CD8-positive, alpha-beta memory T cell (primary cell): ENCODE measurements at regions not wholly inside any gene's neighbourhood (a gene's known extent, or its start where the extent isn't known, plus 50 kb on each side); places are given as distances from the start of the nearest gene placed in this dataset.
"Not testable (repeated sequence)": the region's sequence is repeated elsewhere in the genome, so short reads cannot be mapped to it uniquely, and the experiment has no call there.

Experiments
- CTCF ChIA-PET: fragments of 350-600 bp; sonication (Branson Sonifier 250); formaldehyde crosslinking; loops from one replicate; lab custom pipeline; 2021; ENCODE audit warnings: antibody characterized with exemption; lab: Charles Lee
- POLR2A ChIA-PET: fragments of 350-600 bp; sonication (Branson Sonifier 250); formaldehyde crosslinking; loops from one replicate; lab custom pipeline; 2021; ENCODE audit warnings: antibody characterized with exemption; lab: Charles Lee
- DNase-seq, 5 donors: peaks; one replicate each; pipeline versions ENCODE4 v3.0.0 to v3.0.0-alpha.2; 2020 to 2022; ENCODE audit warnings: mixed read lengths in 1 of 5
- H3K27ac ChIP-seq: one replicate; pipeline ENCODE4 v1.7.0; 2013; ENCODE audit warnings: low read depth, mild to moderate bottlenecking, low read length, moderate library complexity
- H3K27me3 ChIP-seq: 2 replicates; pipeline ENCODE4 v1.7.0; 2013; ENCODE audit warnings: low read length, mild to moderate bottlenecking; ENCODE audit not compliant: insufficient read depth, poor library complexity, severe bottlenecking
- H3K36me3 ChIP-seq: 2 replicates; pipeline ENCODE4 v1.7.0; 2013; ENCODE audit warnings: mild to moderate bottlenecking, low read length, moderate library complexity; ENCODE audit not compliant: insufficient read depth
- H3K4me1 ChIP-seq: 2 replicates; pipeline ENCODE4 v1.7.0; 2013; ENCODE audit warnings: mild to moderate bottlenecking, low read length, moderate library complexity; ENCODE audit not compliant: insufficient read depth
- H3K4me3 ChIP-seq: 2 replicates; pipeline ENCODE4 v1.7.0; 2013; ENCODE audit warnings: mild to moderate bottlenecking, low read length
- H3K9me3 ChIP-seq: 2 replicates; pipeline ENCODE4 v1.7.0; 2013; ENCODE audit warnings: mild to moderate bottlenecking, low read length
- H3K27ac Mint-ChIP-seq, 8 donors: one replicate each; pipeline ENCODE4 v1.8.0; 2020 to 2021; ENCODE audit warnings: mixed read lengths in 8 of 8, mild to moderate bottlenecking in 6 of 8, inconsistent platforms in 3 of 8, moderate library complexity in 3 of 8
- H3K27me3 Mint-ChIP-seq, 2 donors: one replicate each; pipeline ENCODE4 v1.8.0; 2020 to 2021; ENCODE audit warnings: mixed read lengths in 2 of 2, mild to moderate bottlenecking in 1 of 2, moderate library complexity in 1 of 2
- H3K36me3 Mint-ChIP-seq, 3 donors: one replicate each; pipeline ENCODE4 v1.8.0; 2020 to 2021; ENCODE audit warnings: mixed read lengths in 3 of 3, inconsistent platforms in 1 of 3, mild to moderate bottlenecking in 1 of 3
- H3K4me1 Mint-ChIP-seq, 3 donors: one replicate each; pipeline ENCODE4 v1.8.0; 2020 to 2021; ENCODE audit warnings: mixed read lengths in 3 of 3, inconsistent platforms in 1 of 3, mild to moderate bottlenecking in 1 of 3
- H3K4me3 Mint-ChIP-seq, 7 donors: one replicate each; pipeline ENCODE4 v1.8.0; 2020 to 2021; ENCODE audit warnings: mixed read lengths in 7 of 7, mild to moderate bottlenecking in 6 of 7, moderate library complexity in 4 of 7, inconsistent platforms in 2 of 7
- H3K9me3 Mint-ChIP-seq, 5 donors: one replicate each; pipeline ENCODE4 v1.8.0; 2020 to 2022; ENCODE audit warnings: mixed read lengths in 5 of 5, mild to moderate bottlenecking in 3 of 5, moderate library complexity in 2 of 5, inconsistent platforms in 1 of 5

GRCh38 chr4:158333820-158334219 is 123.5 kb downstream of the TMEM144 start:
- Histone ChIP-seq H3K9me3 (no peaks in the 10 kb centered on the region), H3K27me3 (no peaks in the 10 kb centered on the region), H3K4me3 (no peak overlapping the region), H3K4me1 (no peaks in the 10 kb centered on the region), H3K27ac (no peak overlapping the region), H3K36me3 (no peaks in the 10 kb centered on the region)
- no peak for DNase-seq
- POLR2A ChIA-PET, result no interaction called here
- H3K4me3 Mint-ChIP-seq, result no peak overlapping the region
- H3K4me1 Mint-ChIP-seq, result no peaks in the 10 kb centered on the region
- peaks cover 0 to 2% (median 0%) of the 10 kb centered on the region in 5 donors for H3K9me3 Mint-ChIP-seq
- H3K36me3 Mint-ChIP-seq, result no peaks in the 10 kb centered on the region
- peaks cover 0 to 3% of the 10 kb centered on the region in 2 donors for H3K27me3 Mint-ChIP-seq
- no peak overlapping the region for H3K27ac Mint-ChIP-seq
- CTCF ChIA-PET, result no interaction called here

DNA sequence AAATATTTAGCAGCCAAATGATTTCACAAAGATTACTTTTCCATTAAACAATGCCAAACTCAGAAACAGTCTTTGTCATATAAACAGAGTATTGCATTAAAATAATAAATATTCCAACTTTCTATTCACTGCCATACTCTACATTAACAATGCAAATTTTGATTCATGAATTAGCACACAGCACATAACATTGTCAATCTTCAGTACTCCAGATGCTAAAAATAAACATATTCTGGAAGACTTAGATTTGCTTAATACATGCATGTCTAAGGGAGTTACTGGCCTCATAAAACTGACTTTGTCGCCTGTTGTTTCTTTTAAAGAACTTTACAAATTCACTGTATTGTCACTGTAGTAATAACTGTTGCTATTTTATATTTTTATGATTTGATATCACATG is 131.6 kb downstream of the TMEM144 start:
- Histone ChIP-seq H3K36me3 (no peaks in the 10 kb centered on the region), H3K4me1 (no peaks in the 10 kb centered on the region), H3K4me3 (no peak overlapping the region), H3K27me3 (no peaks in the 10 kb centered on the region), H3K27ac (no peak overlapping the region), H3K9me3 (no peaks in the 10 kb centered on the region)
- H3K36me3 Mint-ChIP-seq, result no peaks in the 10 kb centered on the region
- peaks cover 0 to 4% (median 0%) of the 10 kb centered on the region in 5 donors for H3K9me3 Mint-ChIP-seq
- no peaks in the 10 kb centered on the region for H3K4me1 Mint-ChIP-seq
- H3K4me3 Mint-ChIP-seq, result no peak overlapping the region
- no peak overlapping the region for H3K27ac Mint-ChIP-seq
- no peak for DNase-seq
- POLR2A ChIA-PET, result no interaction called here
- CTCF ChIA-PET, result no interaction called here
- H3K27me3 Mint-ChIP-seq, result no peaks in the 10 kb centered on the region

DNA sequence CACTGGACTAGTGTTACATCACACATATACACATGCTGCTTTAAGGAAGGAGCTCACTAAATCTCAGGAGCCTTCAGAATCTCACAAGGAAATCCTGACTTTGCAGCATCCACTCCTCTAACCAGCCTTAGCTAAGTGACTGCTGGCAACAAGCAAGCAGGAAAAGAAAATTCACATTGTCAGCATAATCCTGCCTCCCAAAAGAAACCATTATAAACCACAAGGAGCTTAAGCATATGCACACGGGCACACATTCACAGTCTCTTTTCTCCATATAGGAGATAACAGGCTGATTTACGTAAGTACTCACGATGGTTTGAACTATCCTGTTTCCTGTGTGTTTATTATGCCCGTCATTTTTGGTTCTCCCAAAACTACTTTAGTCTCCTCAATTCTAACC is 136.3 kb downstream of the TMEM144 start:
- Histone ChIP-seq H3K4me3 (no peak overlapping the region), H3K27ac (no peak overlapping the region), H3K36me3 (no peaks in the 10 kb centered on the region), H3K9me3 (no peaks in the 10 kb centered on the region), H3K27me3 (no peaks in the 10 kb centered on the region), H3K4me1 (no peaks in the 10 kb centered on the region)
- no peak overlapping the region for H3K27ac Mint-ChIP-seq
- H3K4me3 Mint-ChIP-seq, result no peak overlapping the region
- H3K36me3 Mint-ChIP-seq, result no peaks in the 10 kb centered on the region
- CTCF ChIA-PET, result no interaction called here
- no peak for DNase-seq
- no peaks in the 10 kb centered on the region for H3K27me3 Mint-ChIP-seq
- H3K9me3 Mint-ChIP-seq, result no peaks in the 10 kb centered on the region
- POLR2A ChIA-PET, result no interaction called here
- no peaks in the 10 kb centered on the region for H3K4me1 Mint-ChIP-seq

- H3K4me1 ChIP-seq, result no peaks in the 10 kb centered on the region
- Mint-ChIP-seq H3K4me1 (no peaks in the 10 kb centered on the region), H3K27me3 (no peaks in the 10 kb centered on the region), H3K27ac (no peak overlapping the region), H3K36me3 (no peaks in the 10 kb centered on the region), H3K9me3 (no peaks in the 10 kb centered on the region), H3K4me3 (no peak overlapping the region)
- CTCF ChIA-PET, result no interaction called here
- DNase-seq, result no peak
- H3K36me3 ChIP-seq, result no peaks in the 10 kb centered on the region
- no peak overlapping the region for H3K27ac ChIP-seq
- H3K27me3 ChIP-seq, result no peaks in the 10 kb centered on the region
- H3K9me3 ChIP-seq, result no peaks in the 10 kb centered on the region
- no peak overlapping the region for H3K4me3 ChIP-seq
- POLR2A ChIA-PET, result no interaction called here
Measured at GRCh38 chr4:158347556-158347955, 137.3 kb downstream of the TMEM144 start.

DNA sequence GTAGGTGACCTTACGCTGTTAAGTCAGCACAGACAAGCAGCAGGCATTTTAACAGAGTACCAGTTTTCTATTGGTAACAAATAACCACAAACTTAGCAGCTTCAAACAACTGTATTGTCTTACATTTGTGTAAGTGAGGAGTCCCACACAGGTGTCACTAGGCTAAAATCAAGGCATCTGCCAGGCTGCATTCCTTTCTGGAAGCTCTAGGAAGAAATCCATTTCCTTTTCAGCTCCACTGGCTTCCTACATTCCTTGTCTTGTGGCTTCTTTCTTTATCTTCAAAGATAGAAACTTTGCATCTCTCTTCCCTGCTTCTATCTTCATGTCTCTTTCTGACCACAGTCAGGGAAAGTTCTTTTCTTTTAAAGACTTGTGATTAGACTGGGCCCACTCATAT is 139.9 kb downstream of the TMEM144 start:
- DNase-seq, result no peak
- H3K27ac ChIP-seq, result no peak overlapping the region
- no peaks in the 10 kb centered on the region for H3K36me3 ChIP-seq
- Mint-ChIP-seq H3K4me3 (no peak overlapping the region), H3K27ac (no peak overlapping the region), H3K4me1 (no peaks in the 10 kb centered on the region), H3K36me3 (no peaks in the 10 kb centered on the region), H3K27me3 (no peaks in the 10 kb centered on the region), H3K9me3 (no peaks in the 10 kb centered on the region)
- H3K4me1 ChIP-seq, result no peaks in the 10 kb centered on the region
- H3K4me3 ChIP-seq, result no peak overlapping the region
- POLR2A ChIA-PET, result no interaction called here
- CTCF ChIA-PET, result no interaction called here
- no peaks in the 10 kb centered on the region for H3K9me3 ChIP-seq
- H3K27me3 ChIP-seq, result no peaks in the 10 kb centered on the region

GRCh38 chr4:158353541-158354304 is 143.4 kb downstream of the TMEM144 start:
- H3K27ac Mint-ChIP-seq, result no peak overlapping the region
- H3K9me3 Mint-ChIP-seq, result peaks cover 5 to 11% (median 7%) of the 10 kb centered on the region in 5 donors
- Histone ChIP-seq H3K9me3 (no peaks in the 10 kb centered on the region), H3K4me3 (no peak overlapping the region), H3K27ac (no peak overlapping the region), H3K4me1 (no peaks in the 10 kb centered on the region), H3K36me3 (no peaks in the 10 kb centered on the region), H3K27me3 (no peaks in the 10 kb centered on the region)
- ChIA-PET CTCF (no interaction called here), POLR2A (no interaction called here)
- no peak for DNase-seq
- H3K4me1 Mint-ChIP-seq, result no peaks in the 10 kb centered on the region
- no peaks in the 10 kb centered on the region for H3K36me3 Mint-ChIP-seq
- H3K4me3 Mint-ChIP-seq, result no peak overlapping the region
- H3K27me3 Mint-ChIP-seq, result peaks cover 0 to 6% of the 10 kb centered on the region in 2 donors

- H3K9me3 ChIP-seq, result no peaks in the 10 kb centered on the region
- ChIA-PET CTCF (no interaction called here), POLR2A (no interaction called here)
- Mint-ChIP-seq H3K4me3 (no peak overlapping the region), H3K27me3 (peaks cover 0 to 6% of the 10 kb centered on the region in 2 donors), H3K36me3 (no peaks in the 10 kb centered on the region), H3K27ac (no peak overlapping the region), H3K9me3 (peaks cover 7 to 15% (median 9%) of the 10 kb centered on the region in 5 donors), H3K4me1 (no peaks in the 10 kb centered on the region)
- no peak overlapping the region for H3K4me3 ChIP-seq
- no peaks in the 10 kb centered on the region for H3K27me3 ChIP-seq
- no peak for DNase-seq
- H3K27ac ChIP-seq, result no peak overlapping the region
- H3K36me3 ChIP-seq, result no peaks in the 10 kb centered on the region
- H3K4me1 ChIP-seq, result no peaks in the 10 kb centered on the region
Measured at GRCh38 chr4:158356301-158356700, 146.0 kb downstream of the TMEM144 start.

DNA sequence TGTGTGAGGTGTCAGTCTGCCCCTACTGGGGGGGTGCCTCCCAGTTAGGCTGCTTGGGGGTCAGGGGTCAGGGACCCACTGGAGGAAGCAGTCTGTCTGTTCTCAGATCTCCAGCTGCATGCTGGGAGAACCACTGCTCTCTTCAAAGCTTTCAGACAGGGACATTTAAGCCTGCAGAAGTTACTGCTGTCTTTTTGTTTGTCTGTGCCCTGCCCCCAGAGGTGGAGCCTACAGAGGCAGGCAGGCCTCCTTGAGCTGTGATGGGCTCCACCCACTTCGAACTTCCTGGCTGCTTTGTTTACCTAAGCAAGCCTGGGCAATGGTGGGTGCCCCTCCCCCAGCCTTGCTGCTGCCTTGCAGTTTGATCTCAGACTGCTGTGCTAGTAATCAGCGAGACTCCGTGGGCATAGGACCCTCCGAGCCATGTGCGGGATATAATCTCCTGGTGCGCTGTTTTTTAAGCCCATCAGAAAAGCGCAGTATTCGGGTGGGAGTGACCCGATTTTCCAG is 153.7 kb upstream of the RXFP1 start:
- H3K36me3 ChIP-seq, POLR2A ChIA-PET, CTCF ChIA-PET, H3K36me3 Mint-ChIP-seq, H3K27me3 Mint-ChIP-seq, H3K27me3 ChIP-seq, H3K27ac Mint-ChIP-seq, H3K4me3 ChIP-seq, H3K9me3 ChIP-seq, DNase-seq, H3K27ac ChIP-seq, H3K4me3 Mint-ChIP-seq, H3K4me1 Mint-ChIP-seq, H3K4me1 ChIP-seq: not testable (repeated sequence)
- H3K9me3 Mint-ChIP-seq, result peaks cover 5 to 19% (median 11%) of the 10 kb centered on the region in 5 donors
